ENCODE measurements at regions not wholly inside any gene's neighbourhood (a gene's known extent, or its start where the extent isn't known, plus 50 kb on each side); places are given as distances from the start of the nearest gene placed in this dataset.

DNA sequence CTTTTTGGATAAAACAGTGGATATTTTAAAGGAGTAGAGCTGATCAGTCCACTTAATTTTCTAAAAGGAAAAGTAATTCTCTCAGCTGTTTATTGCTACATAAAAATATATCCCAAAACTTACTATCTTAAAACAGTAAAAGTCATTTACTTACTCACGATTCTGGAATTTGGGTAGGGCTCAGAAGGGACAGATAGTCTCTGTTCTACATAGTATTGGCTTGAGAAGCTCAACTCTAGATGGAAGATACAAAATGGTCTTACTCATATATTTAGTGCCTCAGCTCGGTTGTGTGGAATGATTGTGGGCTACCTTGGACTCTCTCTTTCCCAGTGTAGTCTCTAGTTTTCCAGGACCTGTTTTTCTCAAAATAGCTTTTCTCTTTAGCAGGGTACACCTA lies 691.5 kb upstream of the POU3F4 start:
- ChIA-PET CTCF (no interaction called here), POLR2A (no interaction called here)
- Mint-ChIP-seq H3K9me3 (no peaks in the 10 kb centered on the region), H3K4me1 (no peaks in the 10 kb centered on the region), H3K27ac (no peak overlapping the region), H3K4me3 (no peak overlapping the region), H3K36me3 (ENCODE audit: low read depth) (no peaks in the 10 kb centered on the region), H3K27me3 (no peaks in the 10 kb centered on the region)
- DNase-seq: no peak
- no peak for ATAC-seq (ENCODE audit: low read depth)
- intact Hi-C loops (cut with micrococcal nuclease): no loop called here
- TF ChIP-seq, protein P1, sequence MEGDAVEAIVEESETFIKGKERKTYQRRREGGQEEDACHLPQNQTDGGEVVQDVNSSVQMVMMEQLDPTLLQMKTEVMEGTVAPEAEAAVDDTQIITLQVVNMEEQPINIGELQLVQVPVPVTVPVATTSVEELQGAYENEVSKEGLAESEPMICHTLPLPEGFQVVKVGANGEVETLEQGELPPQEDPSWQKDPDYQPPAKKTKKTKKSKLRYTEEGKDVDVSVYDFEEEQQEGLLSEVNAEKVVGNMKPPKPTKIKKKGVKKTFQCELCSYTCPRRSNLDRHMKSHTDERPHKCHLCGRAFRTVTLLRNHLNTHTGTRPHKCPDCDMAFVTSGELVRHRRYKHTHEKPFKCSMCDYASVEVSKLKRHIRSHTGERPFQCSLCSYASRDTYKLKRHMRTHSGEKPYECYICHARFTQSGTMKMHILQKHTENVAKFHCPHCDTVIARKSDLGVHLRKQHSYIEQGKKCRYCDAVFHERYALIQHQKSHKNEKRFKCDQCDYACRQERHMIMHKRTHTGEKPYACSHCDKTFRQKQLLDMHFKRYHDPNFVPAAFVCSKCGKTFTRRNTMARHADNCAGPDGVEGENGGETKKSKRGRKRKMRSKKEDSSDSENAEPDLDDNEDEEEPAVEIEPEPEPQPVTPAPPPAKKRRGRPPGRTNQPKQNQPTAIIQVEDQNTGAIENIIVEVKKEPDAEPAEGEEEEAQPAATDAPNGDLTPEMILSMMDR (IDR thresholded peaks at IDR 0.05): no peak

DNA sequence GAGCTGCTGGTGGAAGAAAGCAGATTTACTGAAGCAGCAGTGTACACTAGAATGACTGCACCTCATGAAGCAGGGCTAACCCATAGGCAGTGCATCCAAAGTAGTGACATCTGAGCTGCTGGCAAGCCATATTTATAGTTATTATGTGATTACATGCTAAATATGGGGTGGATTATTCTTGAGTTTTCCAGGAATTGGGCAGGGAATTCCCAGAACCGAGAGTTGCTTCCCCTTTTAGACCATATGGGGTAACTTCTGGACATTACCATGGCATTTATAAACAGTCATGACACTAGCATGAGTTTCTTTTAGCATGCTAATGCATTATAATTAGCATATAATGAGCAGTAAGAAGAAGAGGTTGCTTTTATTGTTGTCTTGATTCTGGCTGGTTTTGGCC lies 665.8 kb upstream of the POU3F4 start:
- CTCF ChIA-PET: no interaction called here

DNA sequence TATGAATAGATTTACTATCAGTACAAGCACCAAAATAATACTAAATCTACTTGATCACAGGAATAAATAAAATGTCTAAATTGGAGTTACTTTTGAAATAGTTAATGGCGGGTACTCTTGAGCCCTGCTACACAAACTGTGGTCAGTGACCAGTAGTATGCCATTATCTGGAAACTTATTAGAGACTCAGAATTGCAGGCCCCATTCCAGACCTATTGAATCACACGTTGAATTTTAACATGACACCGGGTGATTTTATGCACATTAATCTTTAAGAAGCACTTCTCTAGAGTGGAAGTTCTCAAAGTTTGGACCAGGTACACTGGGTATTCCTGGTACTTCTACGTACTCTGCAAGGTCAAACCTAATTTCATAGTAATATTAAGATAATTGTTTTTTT lies 660.0 kb upstream of the POU3F4 start:
- no peak overlapping the region for H3K27ac Mint-ChIP-seq
- ChIA-PET CTCF (no interaction called here), POLR2A (no interaction called here)
- no peaks in the 10 kb centered on the region for H3K4me1 Mint-ChIP-seq
- H3K27me3 Mint-ChIP-seq: no peaks in the 10 kb centered on the region
- ATAC-seq (ENCODE audit: low read depth) (no peak), DNase-seq (no peak)
- no peaks in the 10 kb centered on the region for H3K36me3 Mint-ChIP-seq (ENCODE audit: low read depth)
- intact Hi-C loops (cut with micrococcal nuclease): no loop called here
- no peak overlapping the region for H3K4me3 Mint-ChIP-seq
- no peaks in the 10 kb centered on the region for H3K9me3 Mint-ChIP-seq
- TF ChIP-seq, protein P1 (IDR thresholded peaks at IDR 0.05): no peak

More for the DNA sequence above, 665.8 kb upstream of the POU3F4 start:
- POLR2A ChIA-PET: no interaction called here
- no peak overlapping the region for H3K27ac Mint-ChIP-seq
- intact Hi-C loops (cut with micrococcal nuclease): no loop called here
- no peak overlapping the region for H3K4me3 Mint-ChIP-seq
- no peaks in the 10 kb centered on the region for H3K9me3 Mint-ChIP-seq
- no peaks in the 10 kb centered on the region for H3K27me3 Mint-ChIP-seq
- DNase-seq: no peak
- H3K36me3 Mint-ChIP-seq (ENCODE audit: low read depth): no peaks in the 10 kb centered on the region
- no peak for ATAC-seq (ENCODE audit: low read depth)
- no peaks in the 10 kb centered on the region for H3K4me1 Mint-ChIP-seq
- TF ChIP-seq, protein P1 (IDR thresholded peaks at IDR 0.05): no peak

All from activated B cell treated with CpG ODN at 0.5 μM for 24 hours (primary cell).